GM12878 (cell line): ENCODE measurements at regions not wholly inside any gene's neighbourhood (a gene's known extent, or its start where the extent isn't known, plus 50 kb on each side); places are given as distances from the start of the nearest gene placed in this dataset.

ENCODE experiments used
- NFIC ChIP-seq: IDR thresholded peaks from 2 replicates; pipeline ENCODE4 v1.6.1; 2012; ENCODE audit warnings: low read depth, mild to moderate bottlenecking, inconsistent platforms, low read length, moderate library complexity
- RELA ChIP-seq: fragments of 450-650 bp; IDR thresholded peaks from 2 replicates; pipeline ENCODE4 v1.8.0; 2014; ENCODE audit warnings: borderline replicate concordance; ENCODE audit not compliant: partially characterized antibody
- SPI1 ChIP-seq: IDR thresholded peaks from 2 replicates; pipeline ENCODE4 v1.6.1; 2011; ENCODE audit warnings: low read depth, mild to moderate bottlenecking, low read length, moderate library complexity, borderline replicate concordance; ENCODE audit not compliant: insufficient read depth
- ZNF274 ChIP-seq: IDR thresholded peaks from one replicate; pipeline ENCODE4 v1.8.0; 2011; ENCODE audit not compliant: insufficient read length, insufficient read depth

DNA sequence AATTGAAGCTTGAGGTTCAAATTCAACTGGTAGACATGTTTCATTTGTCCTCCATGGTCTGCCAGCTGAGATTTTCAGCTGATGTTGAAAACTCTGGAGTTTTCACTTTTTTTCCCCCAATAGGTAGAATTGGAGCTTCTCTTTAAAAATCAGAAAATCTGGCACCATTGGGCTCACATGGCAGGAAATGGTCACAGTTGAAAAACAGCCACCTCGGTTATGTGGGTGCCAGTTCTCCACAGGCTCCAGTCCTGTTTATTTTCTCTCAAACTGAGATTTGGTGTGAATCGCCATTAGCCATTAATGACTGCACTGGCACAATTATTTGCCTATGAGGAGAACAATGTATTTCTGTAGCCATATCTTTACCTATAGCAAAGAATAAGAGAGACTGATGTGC lies 171.4 kb upstream of the TFAP2D start:
- no peak for TF ChIP-seq NFIC
- TF ChIP-seq SPI1 = no peak
- TF ChIP-seq ZNF274 = no peak
- no peak for TF ChIP-seq RELA
